HT1080 (cell line): ENCODE measurements at regions not wholly inside any gene's neighbourhood (a gene's known extent, or its start where the extent isn't known, plus 50 kb on each side); places are given as distances from the start of the nearest gene placed in this dataset.
"Not testable (repeated sequence)": the region's sequence is repeated elsewhere in the genome, so short reads cannot be mapped to it uniquely, and the experiment has no call there.

Experiments
- DNase-seq: peaks from one replicate; pipeline ENCODE4 v3.0.0-alpha.2; 2015; ENCODE audit warnings: low read depth

GRCh38 chr7:153190452-153190851 is 430.9 kb downstream of the ACTR3B start:
- peak; percentile 45 for DNase-seq

GRCh38 chr7:153190986-153191385 is 431.4 kb downstream of the ACTR3B start:
- no peak for DNase-seq

- DNase-seq, result no peak
Measured at GRCh38 chr7:153193144-153193595, 433.6 kb downstream of the ACTR3B start.

- DNase-seq, result no peak
Measured at GRCh38 chr7:153217032-153217431, 457.5 kb downstream of the ACTR3B start.

GRCh38 chr7:153224890-153225289 is 465.3 kb downstream of the ACTR3B start:
- DNase-seq, result no peak

GRCh38 chr7:153245136-153245535 is 485.6 kb downstream of the ACTR3B start:
- not testable (repeated sequence) for DNase-seq

- DNase-seq, result no peak
Measured at GRCh38 chr7:153245809-153246208, 486.3 kb downstream of the ACTR3B start.

- DNase-seq, result no peak
Measured at GRCh38 chr7:153247926-153248325, 488.4 kb downstream of the ACTR3B start.

GRCh38 chr7:153258686-153259085 is 499.1 kb downstream of the ACTR3B start:
- DNase-seq, result no peak

GRCh38 chr7:153276394-153276793 is 516.8 kb downstream of the ACTR3B start:
- no peak for DNase-seq

- no peak for DNase-seq
Measured at GRCh38 chr7:153286763-153287162, 527.2 kb downstream of the ACTR3B start.

- no peak for DNase-seq
Measured at GRCh38 chr7:153290066-153290465, 530.5 kb downstream of the ACTR3B start.

GRCh38 chr7:153297141-153297540 is 537.6 kb downstream of the ACTR3B start:
- peak; percentile 50 for DNase-seq

GRCh38 chr7:153301936-153302335 is 542.4 kb downstream of the ACTR3B start:
- no peak for DNase-seq

- DNase-seq, result no peak
Measured at GRCh38 chr7:153320005-153320404, 560.5 kb downstream of the ACTR3B start.

- no peak for DNase-seq
Measured at GRCh38 chr7:153320681-153321080, 561.1 kb downstream of the ACTR3B start.

GRCh38 chr7:153322991-153323390 is 563.4 kb downstream of the ACTR3B start:
- DNase-seq, result no peak

GRCh38 chr7:153324094-153324493 is 564.5 kb downstream of the ACTR3B start:
- no peak for DNase-seq

- no peak for DNase-seq
Measured at GRCh38 chr7:153327683-153328082, 568.1 kb downstream of the ACTR3B start.

GRCh38 chr7:153331427-153331826 is 571.9 kb downstream of the ACTR3B start:
- no peak for DNase-seq

GRCh38 chr7:153354071-153354470 is 594.5 kb downstream of the ACTR3B start:
- no peak for DNase-seq

GRCh38 chr7:153370092-153370491 is 610.5 kb downstream of the ACTR3B start:
- DNase-seq, result no peak

- no peak for DNase-seq
Measured at GRCh38 chr7:153380636-153381035, 621.1 kb downstream of the ACTR3B start.
